ENCODE measurements at regions not wholly inside any gene's neighbourhood (a gene's known extent, or its start where the extent isn't known, plus 50 kb on each side); places are given as distances from the start of the nearest gene placed in this dataset.

DNA sequence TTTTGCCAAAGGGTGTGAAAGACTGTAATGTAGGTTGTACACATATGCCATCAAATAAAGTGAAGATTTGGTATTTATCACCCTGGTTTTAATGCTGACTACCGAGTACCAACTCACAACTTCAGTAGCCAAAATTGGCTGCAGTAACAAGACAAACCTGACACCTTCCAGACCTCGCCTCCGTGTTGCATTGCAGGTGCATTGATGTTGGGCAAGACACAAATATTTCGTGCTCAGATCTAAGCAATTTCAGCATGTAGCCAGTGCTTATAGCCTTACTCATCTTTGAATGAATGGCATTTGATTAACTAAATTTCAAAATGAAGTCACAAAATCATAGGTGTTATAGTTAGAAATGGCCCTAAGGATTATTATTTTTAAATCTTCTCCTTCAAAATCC lies 400.2 kb downstream of the SOX2 start:
- DNase-seq (ENCODE audit: low read depth, low spot score): no peak
- no peak overlapping the region for H3K4me3 ChIP-seq (ENCODE audit: low read length)

DNA sequence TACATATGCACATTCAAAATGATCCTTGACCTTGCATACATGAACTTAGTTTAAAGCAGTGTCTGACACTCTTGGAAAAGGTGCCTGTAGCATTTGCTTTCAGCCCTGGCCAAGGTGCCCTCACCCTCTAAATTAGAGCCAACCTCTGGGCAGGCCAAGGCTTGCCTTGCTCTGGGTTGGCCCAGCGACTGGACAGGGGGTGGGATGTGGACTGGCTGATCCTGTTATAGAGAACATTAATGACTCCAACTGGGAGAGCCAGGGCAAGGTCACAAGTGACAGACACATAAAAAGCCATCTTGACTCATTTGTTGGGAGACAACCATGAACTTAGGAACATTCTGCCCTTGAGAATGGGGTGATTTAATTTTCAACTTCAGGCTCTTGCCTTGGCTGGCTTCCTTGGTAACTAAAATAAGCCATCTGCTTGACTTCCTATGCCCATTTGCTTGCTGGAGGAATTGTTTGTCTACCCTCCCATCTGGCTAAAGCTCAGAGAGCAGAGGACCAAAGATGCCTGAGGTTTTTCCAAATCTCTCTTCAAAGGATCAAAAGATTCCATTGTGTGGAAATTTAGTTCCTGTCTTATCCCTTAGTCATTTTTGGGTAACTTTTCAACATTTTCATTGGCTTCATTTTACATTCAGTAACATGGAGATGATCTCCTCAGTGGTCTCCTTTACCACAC lies 403.7 kb downstream of the SOX2 start:
- H3K4me3 ChIP-seq (ENCODE audit: low read length): no peak overlapping the region
- no peak for DNase-seq (ENCODE audit: low read depth, low spot score)

DNA sequence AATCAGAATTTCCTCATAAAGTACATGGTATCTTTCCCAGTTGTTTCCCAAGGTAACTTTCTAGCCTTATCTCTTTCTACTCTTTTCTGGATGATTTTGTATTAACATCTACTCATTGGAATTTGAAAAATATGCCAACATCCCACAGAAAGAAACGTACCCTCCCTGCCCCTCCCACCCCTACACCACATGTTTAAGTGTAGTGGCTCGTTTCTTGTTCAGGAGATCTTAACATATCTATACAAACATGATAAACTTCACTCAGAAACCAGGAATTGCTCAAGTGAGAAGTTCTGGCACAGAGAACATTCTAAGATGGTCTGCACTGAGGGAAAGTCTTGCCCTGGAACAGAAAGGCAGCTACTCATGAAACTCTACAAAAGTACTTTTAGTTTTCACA lies 404.7 kb downstream of the SOX2 start:
- H3K4me3 ChIP-seq (ENCODE audit: low read length): no peak overlapping the region
- DNase-seq (ENCODE audit: low read depth, low spot score): no peak

DNA sequence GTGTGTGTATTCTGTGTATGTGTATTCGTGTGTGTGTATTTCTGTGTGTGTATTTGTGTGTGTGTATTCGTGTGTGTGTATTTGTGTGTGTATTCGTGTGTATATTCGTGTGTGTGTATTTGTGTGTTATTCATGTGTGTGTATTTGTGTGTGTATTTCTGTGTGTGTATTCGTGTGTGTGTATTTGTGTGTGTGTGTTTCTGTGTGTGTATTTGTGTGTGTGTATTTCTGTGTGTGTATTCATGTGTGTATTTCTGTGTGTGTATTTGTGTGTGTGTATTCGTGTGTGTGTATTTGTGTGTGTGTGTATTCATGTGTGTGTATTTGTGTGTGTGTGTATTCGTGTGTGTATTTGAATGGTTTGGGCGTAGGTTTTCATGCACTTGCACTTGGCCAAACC lies 405.4 kb downstream of the SOX2 start:
- DNase-seq (ENCODE audit: low read depth, low spot score): no peak
- H3K4me3 ChIP-seq (ENCODE audit: low read length): no peak overlapping the region

DNA sequence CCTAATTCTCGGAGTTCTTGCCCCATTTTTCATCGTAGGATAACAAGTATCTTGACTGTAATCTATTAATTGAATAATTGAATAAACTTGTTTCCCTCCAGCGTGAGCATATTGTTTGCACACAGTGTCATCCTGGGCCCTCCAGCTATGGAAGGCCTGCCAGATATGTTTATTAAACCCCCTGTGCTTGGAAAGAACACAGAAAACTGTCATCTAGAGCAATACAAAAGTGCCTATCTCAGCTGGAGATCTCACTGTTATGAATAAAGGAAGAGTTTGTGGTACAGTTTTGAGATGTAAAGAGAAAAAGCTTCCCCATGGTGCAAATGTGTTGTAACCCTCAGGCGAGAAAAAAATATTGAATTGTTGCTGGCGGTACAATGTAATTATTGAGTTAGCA lies 405.9 kb downstream of the SOX2 start:
- no peak overlapping the region for H3K4me3 ChIP-seq (ENCODE audit: low read length)
- DNase-seq (ENCODE audit: low read depth, low spot score): no peak

DNA sequence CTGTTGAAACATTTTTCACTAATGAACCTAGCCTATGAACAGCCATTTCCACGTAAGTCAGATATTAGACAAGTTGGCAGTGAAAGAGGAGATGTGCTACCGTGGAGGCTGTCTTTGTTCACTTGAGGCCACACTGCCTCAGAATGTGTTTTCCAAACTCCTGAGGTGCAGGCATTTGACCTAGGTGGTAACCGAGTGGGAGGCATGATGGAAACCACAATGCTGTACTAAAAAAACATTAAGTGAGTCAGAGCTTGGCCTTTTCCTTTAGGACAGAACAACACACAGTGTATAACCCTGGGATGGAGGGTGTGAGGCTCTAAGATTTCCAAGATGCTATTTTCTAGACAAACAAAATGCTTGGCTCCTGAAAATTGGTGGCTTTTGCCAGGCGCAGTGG lies 406.3 kb downstream of the SOX2 start:
- H3K4me3 ChIP-seq (ENCODE audit: low read length): no peak overlapping the region
- no peak for DNase-seq (ENCODE audit: low read depth, low spot score)

DNA sequence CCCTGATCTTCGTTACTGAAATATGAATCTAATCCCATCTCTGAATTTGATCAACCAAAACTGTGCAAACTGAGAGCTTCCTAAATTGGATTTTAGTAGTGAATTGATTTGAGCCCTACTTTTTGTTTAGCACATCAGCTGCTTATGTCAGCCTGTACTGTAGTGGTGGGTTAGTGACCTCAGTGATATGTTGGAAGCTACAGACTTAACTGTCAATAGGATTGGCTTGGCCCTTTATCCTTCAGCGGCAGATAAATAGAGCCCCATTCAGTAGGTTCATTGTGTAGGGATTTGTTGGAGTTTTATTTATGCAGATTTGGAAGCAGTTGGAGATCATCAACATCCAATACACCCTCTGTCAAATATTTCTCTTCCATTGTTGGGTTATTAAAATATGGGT lies 409.7 kb downstream of the SOX2 start:
- no peak overlapping the region for H3K4me3 ChIP-seq (ENCODE audit: low read length)
- no peak for DNase-seq (ENCODE audit: low read depth, low spot score)

DNA sequence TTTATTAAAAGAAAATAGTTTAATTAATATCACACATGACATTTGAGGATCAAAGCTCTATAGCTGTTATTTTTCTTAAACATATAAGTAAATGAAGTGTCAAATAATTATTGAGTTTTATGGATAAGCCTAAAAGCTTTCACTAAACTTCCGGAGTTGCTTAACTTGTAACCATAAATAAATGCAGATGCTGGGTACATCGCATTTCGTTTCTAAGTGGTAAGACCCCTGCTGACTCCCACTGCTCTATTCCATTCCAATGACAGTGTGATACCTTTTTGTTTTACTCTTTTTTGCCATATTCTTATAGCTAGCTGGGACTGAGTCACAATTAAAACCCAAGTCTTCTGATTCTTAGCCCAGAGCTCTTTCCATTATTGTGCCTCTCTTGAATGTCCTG lies 411.1 kb downstream of the SOX2 start:
- H3K4me3 ChIP-seq (ENCODE audit: low read length): no peak overlapping the region
- DNase-seq (ENCODE audit: low read depth, low spot score): no peak

DNA sequence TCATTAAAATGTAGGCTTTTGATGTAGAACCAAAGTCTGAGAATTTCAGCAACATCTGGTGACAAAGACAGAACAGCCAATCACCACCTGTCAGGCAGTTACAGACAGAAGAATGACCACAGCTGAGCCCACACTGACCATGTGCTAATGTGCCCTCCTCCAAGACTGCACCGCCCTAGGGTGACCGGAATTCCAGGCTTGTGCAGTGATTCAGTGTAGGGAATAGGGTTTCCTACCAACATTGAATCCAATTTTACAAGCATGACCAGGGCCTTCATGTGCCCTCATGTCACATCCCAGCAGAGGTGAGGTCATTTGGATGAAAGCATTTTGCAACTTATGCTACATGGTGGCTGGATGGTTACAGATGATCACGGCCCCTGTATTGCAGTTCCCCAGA lies 412.5 kb downstream of the SOX2 start:
- H3K4me3 ChIP-seq (ENCODE audit: low read length): no peak overlapping the region
- no peak for DNase-seq (ENCODE audit: low read depth, low spot score)

DNA sequence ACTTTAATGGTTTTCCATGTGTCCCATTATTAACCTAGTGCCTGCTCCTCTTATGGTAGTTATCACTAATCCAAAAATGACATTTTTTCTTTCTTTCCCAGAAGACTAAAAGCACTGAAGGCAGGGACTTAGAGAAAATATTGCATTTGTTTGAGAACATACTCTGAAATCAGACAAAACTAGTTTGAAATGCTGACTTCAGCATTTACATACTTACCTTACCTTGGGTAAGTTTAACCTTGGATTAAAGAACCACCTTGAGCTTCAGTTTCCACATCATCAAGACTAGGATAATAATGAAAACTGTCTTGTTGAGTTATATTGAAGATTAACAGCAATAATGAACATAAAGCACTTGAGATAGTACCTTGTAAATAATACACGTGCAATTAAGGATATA lies 413.0 kb downstream of the SOX2 start:
- H3K4me3 ChIP-seq (ENCODE audit: low read length): no peak overlapping the region
- DNase-seq (ENCODE audit: low read depth, low spot score): no peak

DNA sequence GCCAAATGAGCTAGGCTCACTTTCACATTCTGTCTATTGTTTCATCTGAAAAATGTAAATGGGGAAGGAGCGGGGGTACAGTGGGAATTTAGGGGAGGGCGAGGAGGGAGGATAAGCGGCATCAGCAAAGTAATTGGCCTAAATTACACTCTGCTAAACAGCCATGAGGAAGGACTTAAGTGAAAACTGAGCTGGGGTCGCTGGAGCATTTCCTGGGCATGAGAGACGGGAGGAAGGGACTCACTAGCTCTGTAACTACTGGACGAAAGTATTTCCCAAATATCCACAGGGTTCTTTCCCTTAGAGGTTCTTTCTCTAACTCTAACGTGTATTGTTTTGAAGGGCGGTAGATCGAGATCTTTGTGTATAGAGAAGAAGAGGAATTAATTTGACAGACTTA lies 418.0 kb downstream of the SOX2 start:
- H3K4me3 ChIP-seq (ENCODE audit: low read length): no peak overlapping the region
- no peak for DNase-seq (ENCODE audit: low read depth, low spot score)

DNA sequence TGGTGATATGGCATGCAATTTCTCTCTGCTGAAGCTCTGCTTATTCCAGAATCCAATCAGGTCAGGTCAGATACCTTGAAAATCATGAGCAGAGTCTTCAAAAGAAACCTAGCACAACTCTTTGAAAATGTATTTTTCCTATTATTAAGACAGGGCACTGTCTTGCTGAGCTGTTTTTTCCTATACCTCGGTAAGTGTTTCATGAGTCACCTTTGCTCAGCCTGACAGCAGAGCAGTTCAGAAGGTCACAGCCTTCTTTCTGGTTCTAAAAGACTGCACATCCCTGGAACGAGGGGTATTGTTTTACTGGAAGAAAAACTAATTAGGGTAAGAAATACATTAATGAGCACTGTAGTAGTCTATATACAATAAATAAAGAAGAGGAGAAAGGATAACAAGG lies 422.0 kb downstream of the SOX2 start:
- no peak for DNase-seq (ENCODE audit: low read depth, low spot score)

DNA sequence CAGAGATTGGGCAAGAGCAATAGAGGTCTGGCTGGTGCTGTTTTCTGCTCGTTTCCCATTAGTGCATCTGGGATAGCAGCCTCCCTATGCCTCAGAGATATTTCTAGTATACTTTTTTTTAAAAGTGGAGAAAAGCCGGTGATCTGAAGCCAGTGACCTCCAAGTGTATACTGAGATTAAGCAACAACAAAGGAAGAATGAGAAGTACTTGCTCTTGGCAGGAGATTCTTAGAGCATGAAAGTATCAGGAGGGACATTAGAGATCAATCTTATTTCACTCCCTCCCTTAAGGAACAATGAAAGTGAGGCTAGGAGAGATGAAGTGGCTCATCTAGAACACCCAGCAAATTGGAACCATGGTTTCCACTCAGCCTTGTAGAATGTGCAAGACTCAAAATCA lies 423.3 kb downstream of the SOX2 start:
- no peak overlapping the region for H3K4me3 ChIP-seq (ENCODE audit: low read length)
- DNase-seq (ENCODE audit: low read depth, low spot score): no peak

More for the DNA sequence above, 422.0 kb downstream of the SOX2 start:
- no peak overlapping the region for H3K4me3 ChIP-seq (ENCODE audit: low read length)

DNA sequence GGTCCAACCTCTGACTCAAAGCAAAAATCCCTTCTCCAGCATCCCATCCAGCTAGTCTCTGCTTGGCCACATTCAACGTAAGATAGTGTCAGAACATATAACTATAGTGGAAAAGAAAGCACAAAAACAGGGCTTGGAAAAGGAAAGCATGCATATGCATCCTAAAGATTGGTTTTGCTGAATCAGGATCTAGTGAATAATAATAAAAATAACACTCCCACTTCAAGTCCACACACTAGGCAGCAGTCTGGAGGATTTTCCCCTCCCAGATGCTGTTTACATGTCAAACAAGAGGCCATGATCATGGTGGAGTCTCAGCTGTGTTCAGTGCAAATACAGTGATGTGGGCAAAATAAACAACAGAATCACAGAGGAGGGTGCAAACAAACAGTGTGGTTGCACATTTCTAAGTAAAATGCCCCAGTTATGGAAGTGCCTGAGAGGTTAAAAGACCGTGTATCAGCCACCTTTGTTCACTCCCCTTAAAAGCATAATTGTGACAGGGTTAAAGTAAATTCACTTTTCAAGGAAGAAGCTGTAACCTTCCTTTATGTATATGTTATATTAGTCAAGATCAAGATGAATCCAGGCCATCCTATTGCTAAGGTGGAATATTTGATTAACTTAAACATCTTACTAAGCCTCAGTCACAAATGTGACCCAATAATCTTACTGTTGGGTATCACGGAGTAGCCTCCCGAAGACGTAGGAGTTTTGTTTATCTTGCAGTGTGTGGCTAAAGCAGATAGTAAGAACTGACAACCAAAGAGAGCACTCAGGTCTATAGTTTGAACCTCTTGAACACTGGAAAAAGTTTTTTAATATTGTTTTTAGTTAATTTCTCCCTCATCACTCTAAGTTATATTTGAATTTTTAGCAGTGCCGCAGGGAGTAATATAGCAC lies 424.5 kb downstream of the SOX2 start:
- no peak for DNase-seq (ENCODE audit: low read depth, low spot score)
- no peak overlapping the region for H3K4me3 ChIP-seq (ENCODE audit: low read length)

DNA sequence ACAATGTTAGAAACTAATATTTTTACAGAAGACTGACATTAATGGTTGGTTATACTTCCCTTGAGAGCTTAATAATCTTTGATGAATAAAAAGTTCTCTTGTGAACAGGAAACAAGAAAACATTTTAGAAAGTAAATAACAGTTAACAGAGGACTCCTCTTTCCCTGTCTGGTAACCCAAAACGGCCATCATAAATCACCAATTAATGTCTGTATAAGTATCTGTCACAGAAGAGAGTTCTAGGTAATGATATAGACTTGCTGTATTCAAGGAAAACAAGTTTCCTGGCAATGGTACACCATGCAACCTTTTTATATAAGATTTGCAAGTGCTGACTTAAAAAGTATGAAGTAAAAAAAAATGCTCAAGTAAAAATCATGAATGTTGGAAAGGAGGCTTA lies 426.7 kb downstream of the SOX2 start:
- no peak overlapping the region for H3K4me3 ChIP-seq (ENCODE audit: low read length)
- no peak for DNase-seq (ENCODE audit: low read depth, low spot score)

DNA sequence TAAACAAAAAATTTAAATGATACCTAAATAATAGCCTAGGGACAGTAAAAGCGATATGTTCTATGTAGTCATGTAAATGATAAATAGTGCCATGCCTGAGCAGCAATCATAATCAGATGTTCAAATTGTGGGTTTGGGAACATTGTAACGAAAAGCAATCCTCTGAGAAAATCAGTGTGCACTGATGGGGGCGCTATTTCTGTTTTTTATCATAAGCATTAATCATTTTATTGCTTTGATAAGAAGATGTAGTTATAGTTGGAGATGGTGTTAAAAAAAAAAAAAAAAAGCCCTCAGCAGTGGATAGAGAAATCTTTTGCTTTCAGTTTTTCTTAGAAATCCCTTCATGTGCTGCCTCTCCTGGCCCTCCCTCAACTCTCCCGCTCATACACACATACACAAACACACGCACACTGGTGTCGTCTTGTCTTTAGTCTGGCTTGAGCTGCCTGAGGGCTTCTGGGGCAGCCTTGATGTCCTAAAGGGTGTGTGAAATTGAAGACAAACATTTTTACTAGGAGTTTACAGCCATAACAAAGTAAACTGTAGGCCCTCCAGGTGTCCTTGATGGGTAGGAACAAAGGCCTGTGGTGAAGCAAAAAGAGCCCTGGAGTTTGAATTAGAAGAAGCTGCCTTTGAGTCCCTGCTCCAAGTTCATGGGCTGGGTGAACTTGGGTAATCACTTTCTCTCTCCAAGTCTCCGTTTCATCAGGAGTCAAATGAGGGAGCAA lies 428.1 kb downstream of the SOX2 start:
- no peak for DNase-seq (ENCODE audit: low read depth, low spot score)
- no peak overlapping the region for H3K4me3 ChIP-seq (ENCODE audit: low read length)

DNA sequence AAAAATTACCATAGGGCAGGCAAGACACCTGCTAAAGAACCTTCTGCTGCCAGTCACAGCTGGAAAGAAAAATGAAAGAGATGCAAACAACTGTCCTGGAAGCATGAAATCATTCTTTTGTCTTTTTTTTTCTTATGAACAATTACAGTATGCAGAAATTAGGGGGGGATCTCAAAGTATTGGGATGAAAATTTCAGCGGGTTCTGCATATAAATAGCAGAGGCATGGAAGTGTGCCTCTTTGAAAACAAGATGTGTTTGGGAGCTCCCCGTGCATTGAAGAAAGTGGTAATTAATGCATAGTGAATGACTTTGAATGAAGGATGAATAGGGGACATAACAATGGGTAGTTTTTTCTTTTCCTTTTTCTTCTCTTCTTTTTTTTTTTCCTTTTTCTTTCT lies 431.2 kb downstream of the SOX2 start:
- no peak for DNase-seq (ENCODE audit: low read depth, low spot score)
- H3K4me3 ChIP-seq (ENCODE audit: low read length): no peak overlapping the region

DNA sequence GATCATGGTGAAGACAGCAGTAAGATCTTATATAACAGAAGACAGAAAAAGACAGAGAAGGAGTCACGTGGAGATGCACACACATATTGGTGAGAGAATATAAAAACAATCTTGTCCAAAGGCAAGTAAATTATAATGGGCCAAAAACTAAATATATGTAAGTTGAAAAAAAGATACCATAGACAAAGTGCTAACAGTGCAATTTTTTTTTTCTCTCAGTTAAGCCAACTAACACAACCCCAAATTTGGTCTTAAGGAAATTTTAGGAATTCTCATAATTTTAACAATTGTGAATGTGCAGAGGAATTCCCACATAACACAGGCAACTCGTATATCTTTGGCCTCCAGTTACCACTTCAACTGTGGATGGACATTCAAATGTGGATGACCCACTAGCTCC lies 432.2 kb downstream of the SOX2 start:
- DNase-seq (ENCODE audit: low read depth, low spot score): no peak
- H3K4me3 ChIP-seq (ENCODE audit: low read length): no peak overlapping the region

DNA sequence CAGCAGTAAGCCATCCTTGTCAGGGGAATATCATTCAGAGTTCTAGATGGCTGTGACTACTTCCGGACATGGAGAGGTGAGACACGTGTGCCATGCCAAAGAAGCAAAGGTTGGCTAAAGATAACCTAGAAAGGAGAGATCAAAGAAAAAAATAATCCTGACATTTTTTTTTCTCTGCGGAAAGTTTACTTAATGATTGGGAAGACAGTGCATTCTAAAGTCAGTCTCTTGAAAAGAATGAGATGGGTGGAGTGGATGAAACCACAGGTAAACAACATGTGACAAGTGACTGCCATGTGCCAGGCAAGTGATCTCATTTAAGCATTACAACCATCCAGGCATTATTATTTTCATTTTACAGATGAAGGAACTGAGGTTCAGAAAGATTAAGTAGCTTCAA lies 436.6 kb downstream of the SOX2 start:
- no peak overlapping the region for H3K4me3 ChIP-seq (ENCODE audit: low read length)
- DNase-seq (ENCODE audit: low read depth, low spot score): no peak

DNA sequence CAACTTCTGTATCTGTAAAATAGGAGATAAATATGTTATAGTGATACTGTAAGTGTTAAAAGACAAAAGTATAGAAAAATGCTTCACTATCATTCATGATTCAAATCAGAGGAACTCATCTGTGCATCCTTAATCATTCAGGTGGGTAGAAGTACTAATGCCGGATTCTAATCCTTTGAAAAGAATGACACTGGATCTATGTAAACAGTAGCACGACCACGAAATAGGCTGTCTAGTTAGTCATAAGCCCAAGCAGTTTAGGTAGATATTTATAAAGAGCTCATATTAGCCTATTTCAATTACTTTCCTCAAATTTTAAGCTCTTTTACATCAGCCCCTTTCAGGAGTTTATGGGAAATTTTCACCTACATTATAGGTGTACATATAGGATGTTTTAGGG lies 437.9 kb downstream of the SOX2 start:
- DNase-seq (ENCODE audit: low read depth, low spot score): no peak
- H3K4me3 ChIP-seq (ENCODE audit: low read length): no peak overlapping the region

All from Jurkat, Clone E6-1 (cell line).